HG03354 (cell line): ENCODE measurements at regions not wholly inside any gene's neighbourhood (a gene's known extent, or its start where the extent isn't known, plus 50 kb on each side); places are given as distances from the start of the nearest gene placed in this dataset.
A peak's percentile ranks its signal among the peaks of the same experiment; 100 is the strongest.

Source experiments
- ATAC-seq: cut with Tn5 transposase; IDR thresholded peaks from one replicate; pipeline ENCODE4 v1.9.1; 2021; ENCODE audit warnings: mild to moderate bottlenecking; ENCODE audit not compliant: unreplicated experiment, poor library complexity, severe bottlenecking

- no peak for ATAC-seq
Observed at GRCh38 chr7:47095946-47096345, 486.0 kb downstream of the TNS3 start.

- ATAC-seq: no peak
Observed at GRCh38 chr7:47094462-47094861, 487.4 kb downstream of the TNS3 start.

- no peak for ATAC-seq
Observed at GRCh38 chr7:47093320-47094234, 488.3 kb downstream of the TNS3 start.

GRCh38 chr7:47092336-47092735 is 489.6 kb downstream of the TNS3 start:
- no peak for ATAC-seq

GRCh38 chr7:47091141-47091540 is 490.8 kb downstream of the TNS3 start:
- no peak for ATAC-seq

GRCh38 chr7:47089461-47089860 is 492.4 kb downstream of the TNS3 start:
- no peak for ATAC-seq

GRCh38 chr7:47089068-47089417 is 492.9 kb downstream of the TNS3 start:
- ATAC-seq: no peak

- ATAC-seq: peak; percentile 81
Observed at GRCh38 chr7:47088329-47089067, 493.4 kb downstream of the TNS3 start.

- ATAC-seq: no peak
Observed at GRCh38 chr7:47087866-47088265, 494.0 kb downstream of the TNS3 start.

- no peak for ATAC-seq
Observed at GRCh38 chr7:47085491-47086275, 496.2 kb downstream of the TNS3 start.

- no peak for ATAC-seq
Observed at GRCh38 chr7:47083476-47084250, 498.2 kb downstream of the TNS3 start.

- ATAC-seq: no peak
Observed at GRCh38 chr7:47080816-47081215, 501.1 kb downstream of the TNS3 start.

GRCh38 chr7:47078241-47078640 is 503.7 kb downstream of the TNS3 start:
- no peak for ATAC-seq

- no peak for ATAC-seq
Observed at GRCh38 chr7:47074702-47075153, 507.2 kb downstream of the TNS3 start.

- no peak for ATAC-seq
Observed at GRCh38 chr7:47073284-47073683, 508.6 kb downstream of the TNS3 start.

GRCh38 chr7:47071866-47072265 is 510.0 kb downstream of the TNS3 start:
- ATAC-seq: no peak

- no peak for ATAC-seq
Observed at GRCh38 chr7:47069385-47070076, 512.4 kb downstream of the TNS3 start.

GRCh38 chr7:47066976-47067614 is 514.8 kb downstream of the TNS3 start:
- ATAC-seq: no peak
